ENCODE measurements at regions not wholly inside any gene's neighbourhood (a gene's known extent, or its start where the extent isn't known, plus 50 kb on each side); places are given as distances from the start of the nearest gene placed in this dataset.

GRCh38 chr3:61446341-61446740 lies 115.0 kb upstream of the PTPRG start:
- Histone ChIP-seq H3K9me3 (ENCODE audit: insufficient read depth, low read depth, low read length) (no peaks in the 10 kb centered on the region), H3K36me3 (ENCODE audit: insufficient read depth, low read length) (no peaks in the 10 kb centered on the region), H3K27me3 (ENCODE audit: insufficient read depth, low read length, poor library complexity, severe bottlenecking) (no peaks in the 10 kb centered on the region), H3F3A (ENCODE audit: low read depth) (no peaks in the 10 kb centered on the region), H3K4me2 (ENCODE audit: low read depth, low read length, poor library complexity, severe bottlenecking) (no peak overlapping the region), H3K79me2 (ENCODE audit: insufficient read depth, low read length) (no peaks in the 10 kb centered on the region), H3K9me2 (replicated peaks; ENCODE audit: low read depth, low read length) (no peaks in the 10 kb centered on the region), H3K4me1 (ENCODE audit: insufficient read depth, low read length, poor library complexity, severe bottlenecking) (peaks cover 9% of the 10 kb centered on the region), H3K9ac (ENCODE audit: low read depth, low read length, poor library complexity, severe bottlenecking) (no peak overlapping the region), H3K4me3 (ENCODE audit: low read length, poor library complexity, severe bottlenecking) (no peak overlapping the region), H4K20me1 (ENCODE audit: insufficient read depth, low read length, poor library complexity, severe bottlenecking) (no peaks in the 10 kb centered on the region), H2AFZ (ENCODE audit: low read length) (no peak overlapping the region)
- TF ChIP-seq CTCF (conservative IDR thresholded peaks at IDR 0.05; ENCODE audit: low read length) (no peak), EZH2phosphoT487 (IDR thresholded peaks at IDR 0.05; ENCODE audit: borderline replicate concordance) (no peak)

- peaks cover 9% of the 10 kb centered on the region for H3K4me1 ChIP-seq (ENCODE audit: insufficient read depth, low read length, poor library complexity, severe bottlenecking)
- H3K79me2 ChIP-seq (ENCODE audit: insufficient read depth, low read length) = no peaks in the 10 kb centered on the region
- no peak overlapping the region for H3K4me2 ChIP-seq (ENCODE audit: low read depth, low read length, poor library complexity, severe bottlenecking)
- no peak overlapping the region for H3K9ac ChIP-seq (ENCODE audit: low read depth, low read length, poor library complexity, severe bottlenecking)
- no peaks in the 10 kb centered on the region for H3K27me3 ChIP-seq (ENCODE audit: insufficient read depth, low read length, poor library complexity, severe bottlenecking)
- no peaks in the 10 kb centered on the region for H3K36me3 ChIP-seq (ENCODE audit: insufficient read depth, low read length)
- no peaks in the 10 kb centered on the region for H3K9me3 ChIP-seq (ENCODE audit: insufficient read depth, low read depth, low read length)
- H2AFZ ChIP-seq (ENCODE audit: low read length) = no peak overlapping the region
- TF ChIP-seq CTCF (conservative IDR thresholded peaks at IDR 0.05; ENCODE audit: low read length) = no peak
- no peak for TF ChIP-seq EZH2phosphoT487 (IDR thresholded peaks at IDR 0.05; ENCODE audit: borderline replicate concordance)
- no peaks in the 10 kb centered on the region for H3K9me2 ChIP-seq (replicated peaks; ENCODE audit: low read depth, low read length)
- H3K4me3 ChIP-seq (ENCODE audit: low read length, poor library complexity, severe bottlenecking) = no peak overlapping the region
- H3F3A ChIP-seq (ENCODE audit: low read depth) = no peaks in the 10 kb centered on the region
- H4K20me1 ChIP-seq (ENCODE audit: insufficient read depth, low read length, poor library complexity, severe bottlenecking) = no peaks in the 10 kb centered on the region
Measured at GRCh38 chr3:61448378-61448777, 113.0 kb upstream of the PTPRG start.

GRCh38 chr3:61449327-61450040 lies 111.9 kb upstream of the PTPRG start:
- H3K9me3 ChIP-seq (ENCODE audit: insufficient read depth, low read depth, low read length) = no peaks in the 10 kb centered on the region
- H3K4me2 ChIP-seq (ENCODE audit: low read depth, low read length, poor library complexity, severe bottlenecking) = no peak overlapping the region
- H3K79me2 ChIP-seq (ENCODE audit: insufficient read depth, low read length) = no peaks in the 10 kb centered on the region
- no peaks in the 10 kb centered on the region for H3K9me2 ChIP-seq (replicated peaks; ENCODE audit: low read depth, low read length)
- H3F3A ChIP-seq (ENCODE audit: low read depth) = no peaks in the 10 kb centered on the region
- no peak overlapping the region for H2AFZ ChIP-seq (ENCODE audit: low read length)
- TF ChIP-seq CTCF (conservative IDR thresholded peaks at IDR 0.05; ENCODE audit: low read length) = no peak
- no peak for TF ChIP-seq EZH2phosphoT487 (IDR thresholded peaks at IDR 0.05; ENCODE audit: borderline replicate concordance)
- H4K20me1 ChIP-seq (ENCODE audit: insufficient read depth, low read length, poor library complexity, severe bottlenecking) = no peaks in the 10 kb centered on the region
- H3K9ac ChIP-seq (ENCODE audit: low read depth, low read length, poor library complexity, severe bottlenecking) = no peak overlapping the region
- H3K36me3 ChIP-seq (ENCODE audit: insufficient read depth, low read length) = no peaks in the 10 kb centered on the region
- H3K4me3 ChIP-seq (ENCODE audit: low read length, poor library complexity, severe bottlenecking) = no peak overlapping the region
- peaks cover 9% of the 10 kb centered on the region for H3K4me1 ChIP-seq (ENCODE audit: insufficient read depth, low read length, poor library complexity, severe bottlenecking)
- no peaks in the 10 kb centered on the region for H3K27me3 ChIP-seq (ENCODE audit: insufficient read depth, low read length, poor library complexity, severe bottlenecking)
